ENCODE measurements at regions not wholly inside any gene's neighbourhood (a gene's known extent, or its start where the extent isn't known, plus 50 kb on each side); places are given as distances from the start of the nearest gene placed in this dataset.

DNA sequence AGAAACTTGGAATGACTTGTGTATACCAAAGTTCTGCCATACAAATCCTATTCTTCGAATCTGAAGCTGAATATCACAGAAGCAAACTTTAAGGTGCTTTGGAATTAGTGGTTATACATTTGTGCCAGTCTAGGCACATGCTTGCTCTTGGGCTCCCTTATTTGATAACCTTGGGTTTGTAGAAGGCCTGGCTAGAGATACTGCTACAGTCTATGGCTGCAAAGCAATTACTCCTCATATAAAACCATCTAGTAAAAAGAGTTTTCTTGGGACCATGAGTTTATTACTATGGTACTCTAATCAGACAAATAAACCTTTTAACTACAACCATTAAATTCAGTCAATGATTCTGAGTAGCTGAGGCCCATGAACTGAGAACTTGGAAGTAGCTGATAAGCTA is 92.5 kb upstream of the SLC13A1 start:
- no peaks in the 10 kb centered on the region for H3K27me3 Mint-ChIP-seq
- ATAC-seq (ENCODE audit: low read depth in 2 of 2) = no peak
- H3K9me3 Mint-ChIP-seq = peaks cover 2 to 12% (median 4%) of the 10 kb centered on the region in 7 donors

DNA sequence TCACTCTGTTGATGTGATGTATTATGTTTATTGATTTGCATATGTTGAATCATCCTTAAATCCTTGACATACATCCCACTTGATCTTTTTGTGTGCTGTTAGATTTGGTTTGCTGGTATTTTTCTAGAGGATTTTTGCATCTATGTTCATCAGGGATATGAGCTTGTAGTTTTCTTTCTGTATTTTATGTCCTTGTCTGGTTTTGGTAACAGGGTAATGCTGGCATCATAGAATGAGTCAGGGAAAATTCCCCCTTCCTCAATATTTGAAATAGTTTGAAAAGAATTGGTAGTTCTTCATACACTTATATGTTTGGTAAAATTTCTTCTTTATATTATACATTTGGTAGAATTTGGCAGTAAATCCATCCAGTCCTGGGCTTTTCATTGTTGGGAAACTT is 89.4 kb upstream of the SLC13A1 start:
- no peak overlapping the region for H3K4me3 Mint-ChIP-seq
- H3K27me3 Mint-ChIP-seq = no peaks in the 10 kb centered on the region
- H3K4me1 ChIP-seq (ENCODE audit: control insufficient read depth, insufficient read depth, low read length, poor library complexity, severe bottlenecking) = no peaks in the 10 kb centered on the region
- ATAC-seq (ENCODE audit: low read depth in 2 of 2) = no peak
- H3K9me3 Mint-ChIP-seq = peaks cover 2 to 12% (median 4%) of the 10 kb centered on the region in 7 donors
- no peaks in the 10 kb centered on the region for H3K36me3 ChIP-seq (ENCODE audit: control insufficient read depth, insufficient read depth, low read length)
- H3K27ac ChIP-seq (ENCODE audit: insufficient read depth, low read length, poor library complexity, severe bottlenecking) = no peak overlapping the region
- no peak overlapping the region for H3K4me3 ChIP-seq (ENCODE audit: low read depth, low read length)
- no peak overlapping the region for H3K27ac Mint-ChIP-seq
- H3K27me3 ChIP-seq (ENCODE audit: control insufficient read depth, insufficient read depth, low read length) = no peaks in the 10 kb centered on the region
- H3K9me3 ChIP-seq (ENCODE audit: control insufficient read depth in 2 of 2, low read length in 2 of 2) = no peaks in the 10 kb centered on the region
- DNase-seq = no peak
- H3K4me1 Mint-ChIP-seq = peaks cover 0 to 3% (median 0%) of the 10 kb centered on the region in 4 donors
- H3K36me3 Mint-ChIP-seq = no peaks in the 10 kb centered on the region

More for the DNA sequence above, 92.5 kb upstream of the SLC13A1 start:
- Histone ChIP-seq H3K27ac (ENCODE audit: insufficient read depth, low read length, poor library complexity, severe bottlenecking) (no peak overlapping the region), H3K4me3 (ENCODE audit: low read depth, low read length) (no peak overlapping the region), H3K27me3 (ENCODE audit: control insufficient read depth, insufficient read depth, low read length) (no peaks in the 10 kb centered on the region), H3K4me1 (ENCODE audit: control insufficient read depth, insufficient read depth, low read length, poor library complexity, severe bottlenecking) (no peaks in the 10 kb centered on the region), H3K9me3 (ENCODE audit: control insufficient read depth in 2 of 2, low read length in 2 of 2) (no peaks in the 10 kb centered on the region), H3K36me3 (ENCODE audit: control insufficient read depth, insufficient read depth, low read length) (no peaks in the 10 kb centered on the region)
- H3K27ac Mint-ChIP-seq = no peak overlapping the region
- H3K4me3 Mint-ChIP-seq = no peak overlapping the region
- no peak for DNase-seq
- no peaks in the 10 kb centered on the region for H3K36me3 Mint-ChIP-seq
- H3K4me1 Mint-ChIP-seq = peaks cover 0 to 3% (median 0%) of the 10 kb centered on the region in 4 donors

DNA sequence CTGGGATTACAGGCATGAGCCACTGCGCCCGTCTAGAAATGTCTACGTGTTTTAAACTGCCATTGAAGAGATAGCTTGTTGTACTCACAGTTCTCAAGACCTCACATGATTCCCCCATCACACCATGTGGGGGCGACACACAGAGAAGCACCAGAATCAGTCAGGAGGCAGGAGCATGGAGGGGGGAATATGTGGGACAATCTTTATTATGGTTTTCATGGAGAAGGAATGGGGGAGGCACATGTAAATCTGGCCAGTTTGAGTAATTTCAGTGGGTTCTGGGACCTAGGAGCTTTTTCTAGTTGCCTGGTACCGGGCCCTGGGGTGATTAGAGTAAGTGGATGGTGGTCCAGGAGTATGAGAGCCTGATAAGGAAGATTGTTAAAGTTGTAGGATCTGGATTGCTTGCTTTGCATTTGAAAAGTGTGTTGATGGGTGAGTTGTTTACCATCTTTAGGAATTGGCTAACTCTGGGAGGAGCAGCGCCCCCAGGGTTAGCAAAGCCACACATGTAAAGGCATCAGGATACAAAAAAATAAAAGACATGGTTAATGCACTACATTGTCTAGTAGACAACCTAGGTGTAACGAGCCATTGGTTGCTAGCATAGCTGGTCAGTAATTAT is 85.4 kb upstream of the SLC13A1 start:
- no peaks in the 10 kb centered on the region for H3K27me3 ChIP-seq (ENCODE audit: control insufficient read depth, insufficient read depth, low read length)
- H3K4me3 ChIP-seq (ENCODE audit: low read depth, low read length) = no peak overlapping the region
- Mint-ChIP-seq H3K36me3 (no peaks in the 10 kb centered on the region), H3K9me3 (peaks cover 3 to 6% (median 5%) of the 10 kb centered on the region in 7 donors), H3K27ac (no peak overlapping the region), H3K4me3 (no peak overlapping the region), H3K27me3 (no peaks in the 10 kb centered on the region), H3K4me1 (no peaks in the 10 kb centered on the region)
- no peaks in the 10 kb centered on the region for H3K36me3 ChIP-seq (ENCODE audit: control insufficient read depth, insufficient read depth, low read length)
- no peaks in the 10 kb centered on the region for H3K4me1 ChIP-seq (ENCODE audit: control insufficient read depth, insufficient read depth, low read length, poor library complexity, severe bottlenecking)
- DNase-seq (no peak), ATAC-seq (ENCODE audit: low read depth in 2 of 2) (no peak)
- H3K9me3 ChIP-seq (ENCODE audit: control insufficient read depth in 2 of 2, low read length in 2 of 2) = no peaks in the 10 kb centered on the region
- no peak overlapping the region for H3K27ac ChIP-seq (ENCODE audit: insufficient read depth, low read length, poor library complexity, severe bottlenecking)

DNA sequence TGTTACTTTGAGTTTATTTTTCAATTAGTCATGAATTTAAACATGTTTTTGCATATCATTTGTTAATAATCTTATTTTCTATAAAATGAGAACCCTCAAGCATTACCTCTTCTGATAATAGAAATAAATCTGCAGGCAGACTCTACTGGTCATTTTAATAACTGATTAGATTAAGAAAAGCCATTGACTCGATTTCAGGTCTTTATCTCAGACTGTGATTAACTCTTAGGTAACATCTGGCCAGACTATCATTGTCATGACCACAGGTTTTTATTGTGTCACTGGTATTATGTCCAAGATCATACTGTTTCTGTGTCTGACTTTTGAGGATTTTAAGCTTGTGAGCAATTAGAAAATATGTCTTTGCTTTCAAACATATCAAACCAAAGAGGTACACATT is 83.6 kb upstream of the SLC13A1 start:
- H3K36me3 Mint-ChIP-seq = no peaks in the 10 kb centered on the region
- H3K27me3 Mint-ChIP-seq = no peaks in the 10 kb centered on the region
- H3K27ac Mint-ChIP-seq = no peak overlapping the region
- ATAC-seq (ENCODE audit: low read depth in 2 of 2) = no peak
- H3K4me1 Mint-ChIP-seq = no peaks in the 10 kb centered on the region
- no peak overlapping the region for H3K4me3 Mint-ChIP-seq
- no peak overlapping the region for H3K4me3 ChIP-seq (ENCODE audit: low read depth, low read length)
- DNase-seq = no peak
- no peaks in the 10 kb centered on the region for H3K4me1 ChIP-seq (ENCODE audit: control insufficient read depth, insufficient read depth, low read length, poor library complexity, severe bottlenecking)
- no peaks in the 10 kb centered on the region for H3K36me3 ChIP-seq (ENCODE audit: control insufficient read depth, insufficient read depth, low read length)
- H3K9me3 Mint-ChIP-seq = peaks cover 0 to 6% (median 2%) of the 10 kb centered on the region in 7 donors
- H3K27ac ChIP-seq (ENCODE audit: insufficient read depth, low read length, poor library complexity, severe bottlenecking) = no peak overlapping the region
- no peaks in the 10 kb centered on the region for H3K27me3 ChIP-seq (ENCODE audit: control insufficient read depth, insufficient read depth, low read length)
- no peaks in the 10 kb centered on the region for H3K9me3 ChIP-seq (ENCODE audit: control insufficient read depth in 2 of 2, low read length in 2 of 2)

DNA sequence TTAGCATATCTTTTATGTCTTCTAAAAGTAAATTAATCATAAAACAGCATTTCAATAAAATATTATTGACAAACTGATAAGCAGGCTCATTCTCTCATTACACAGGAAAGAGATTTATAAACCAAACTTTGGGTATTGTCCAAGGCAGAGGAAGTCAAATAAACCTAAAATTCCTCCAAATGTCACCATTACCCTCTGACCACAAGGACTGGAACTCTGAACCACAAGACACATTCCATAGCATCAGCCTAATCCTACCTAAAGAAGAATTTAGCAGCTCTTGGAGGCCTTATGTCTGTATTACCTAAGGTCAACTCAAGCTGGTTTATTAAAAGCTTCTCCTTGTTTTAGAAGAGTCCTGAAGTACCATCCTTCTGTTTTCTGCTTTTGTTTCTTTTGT is 82.4 kb upstream of the SLC13A1 start:
- H3K4me3 Mint-ChIP-seq = no peak overlapping the region
- Histone ChIP-seq H3K27me3 (ENCODE audit: control insufficient read depth, insufficient read depth, low read length) (no peaks in the 10 kb centered on the region), H3K27ac (ENCODE audit: insufficient read depth, low read length, poor library complexity, severe bottlenecking) (no peak overlapping the region), H3K9me3 (ENCODE audit: control insufficient read depth in 2 of 2, low read length in 2 of 2) (no peaks in the 10 kb centered on the region), H3K36me3 (ENCODE audit: control insufficient read depth, insufficient read depth, low read length) (no peaks in the 10 kb centered on the region), H3K4me3 (ENCODE audit: low read depth, low read length) (no peak overlapping the region), H3K4me1 (ENCODE audit: control insufficient read depth, insufficient read depth, low read length, poor library complexity, severe bottlenecking) (no peaks in the 10 kb centered on the region)
- no peaks in the 10 kb centered on the region for H3K36me3 Mint-ChIP-seq
- no peaks in the 10 kb centered on the region for H3K27me3 Mint-ChIP-seq
- ATAC-seq (ENCODE audit: low read depth in 2 of 2) = no peak
- H3K4me1 Mint-ChIP-seq = no peaks in the 10 kb centered on the region
- DNase-seq = no peak
- H3K27ac Mint-ChIP-seq = no peak overlapping the region
- peaks cover 0 to 4% (median 2%) of the 10 kb centered on the region in 7 donors for H3K9me3 Mint-ChIP-seq

DNA sequence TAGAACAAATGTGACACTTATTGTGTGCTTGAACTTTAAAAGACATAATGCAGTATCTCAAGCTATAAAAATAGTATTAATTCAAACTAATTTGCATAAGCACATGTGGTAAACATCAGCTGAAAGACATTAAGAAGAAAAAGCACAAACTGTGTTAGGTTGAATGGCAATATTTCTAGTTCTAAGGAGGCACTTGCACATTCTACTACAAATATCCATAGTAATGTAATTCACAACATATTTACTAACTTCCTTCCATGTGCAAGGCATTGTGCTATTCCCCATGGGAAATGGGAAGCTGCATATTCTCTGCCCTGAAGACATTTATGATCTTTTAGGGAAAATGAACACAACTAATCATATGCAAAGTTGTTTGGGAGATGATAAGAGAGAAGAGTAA is 80.2 kb upstream of the SLC13A1 start:
- no peak for ATAC-seq (ENCODE audit: low read depth in 2 of 2)
- Mint-ChIP-seq H3K36me3 (no peaks in the 10 kb centered on the region), H3K27ac (no peak overlapping the region), H3K4me3 (no peak overlapping the region), H3K27me3 (no peaks in the 10 kb centered on the region), H3K4me1 (no peaks in the 10 kb centered on the region), H3K9me3 (peaks cover 0 to 6% (median 1%) of the 10 kb centered on the region in 7 donors)
- no peaks in the 10 kb centered on the region for H3K36me3 ChIP-seq (ENCODE audit: control insufficient read depth, insufficient read depth, low read length)
- no peaks in the 10 kb centered on the region for H3K4me1 ChIP-seq (ENCODE audit: control insufficient read depth, insufficient read depth, low read length, poor library complexity, severe bottlenecking)
- no peaks in the 10 kb centered on the region for H3K27me3 ChIP-seq (ENCODE audit: control insufficient read depth, insufficient read depth, low read length)
- H3K4me3 ChIP-seq (ENCODE audit: low read depth, low read length) = no peak overlapping the region
- DNase-seq = no peak
- no peaks in the 10 kb centered on the region for H3K9me3 ChIP-seq (ENCODE audit: control insufficient read depth in 2 of 2, low read length in 2 of 2)
- no peak overlapping the region for H3K27ac ChIP-seq (ENCODE audit: insufficient read depth, low read length, poor library complexity, severe bottlenecking)

DNA sequence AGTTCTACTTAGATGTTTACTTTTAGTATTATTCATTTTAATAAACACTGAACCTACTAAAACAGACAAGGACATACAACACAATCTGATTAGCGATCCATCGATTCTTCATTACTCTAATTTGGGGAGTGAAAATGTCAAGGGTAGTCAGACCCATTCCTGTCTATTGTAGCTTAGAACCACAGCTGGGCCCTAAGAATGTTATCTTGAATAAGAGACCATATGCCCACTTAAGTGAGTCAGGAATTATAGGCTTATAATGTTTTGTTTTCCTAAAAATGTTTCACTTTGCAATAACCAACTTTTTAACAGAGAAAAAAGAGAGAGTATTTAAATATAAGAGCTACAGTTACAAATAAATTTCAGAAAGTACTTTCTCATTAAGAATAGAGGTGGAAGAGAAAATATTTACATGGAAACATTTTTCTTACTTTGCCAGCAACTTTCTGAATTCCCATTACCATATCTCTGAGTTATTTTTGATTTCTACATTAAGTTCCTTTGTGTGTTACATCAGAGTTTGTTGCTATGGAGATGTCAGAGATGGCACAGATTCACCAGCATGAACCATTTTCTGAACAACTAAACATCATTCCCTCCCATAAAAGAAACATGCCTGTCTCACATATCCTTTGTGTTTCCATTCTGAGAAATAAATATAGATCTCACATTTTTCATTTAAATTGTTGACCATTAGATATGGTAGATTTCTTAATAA is 75.4 kb upstream of the SLC13A1 start:
- no peaks in the 10 kb centered on the region for H3K4me1 Mint-ChIP-seq
- Histone ChIP-seq H3K27ac (ENCODE audit: insufficient read depth, low read length, poor library complexity, severe bottlenecking) (no peak overlapping the region), H3K27me3 (ENCODE audit: control insufficient read depth, insufficient read depth, low read length) (no peaks in the 10 kb centered on the region), H3K4me1 (ENCODE audit: control insufficient read depth, insufficient read depth, low read length, poor library complexity, severe bottlenecking) (no peaks in the 10 kb centered on the region), H3K4me3 (ENCODE audit: low read depth, low read length) (no peak overlapping the region), H3K9me3 (ENCODE audit: control insufficient read depth in 2 of 2, low read length in 2 of 2) (no peaks in the 10 kb centered on the region), H3K36me3 (ENCODE audit: control insufficient read depth, insufficient read depth, low read length) (no peaks in the 10 kb centered on the region)
- H3K4me3 Mint-ChIP-seq = no peak overlapping the region
- ATAC-seq (ENCODE audit: low read depth in 2 of 2) (no peak), DNase-seq (no peak)
- peaks cover 0 to 10% (median 3%) of the 10 kb centered on the region in 7 donors for H3K9me3 Mint-ChIP-seq
- no peaks in the 10 kb centered on the region for H3K27me3 Mint-ChIP-seq
- H3K36me3 Mint-ChIP-seq = no peaks in the 10 kb centered on the region
- H3K27ac Mint-ChIP-seq = no peak overlapping the region

DNA sequence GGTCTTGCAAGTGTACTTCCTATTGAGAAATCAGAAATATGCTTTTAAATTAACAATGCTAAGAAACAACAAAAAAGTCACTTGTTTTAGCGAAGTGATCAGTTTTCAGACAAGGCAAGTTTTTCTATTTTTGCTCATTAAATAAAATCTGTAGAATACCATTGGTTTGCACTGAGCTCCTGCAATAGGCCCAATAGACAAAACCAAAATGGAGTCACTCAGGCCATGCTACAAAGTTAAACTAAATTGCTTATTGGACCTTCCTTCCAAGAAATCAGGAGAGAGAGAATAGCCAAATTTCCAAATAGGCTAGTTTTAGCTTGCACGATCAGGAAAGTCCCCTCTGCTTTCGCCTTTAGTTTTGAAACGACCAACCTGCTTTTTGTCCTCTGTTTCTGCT is 73.4 kb upstream of the SLC13A1 start:
- Histone ChIP-seq H3K4me3 (ENCODE audit: low read depth, low read length) (no peak overlapping the region), H3K27ac (ENCODE audit: insufficient read depth, low read length, poor library complexity, severe bottlenecking) (no peak overlapping the region), H3K9me3 (ENCODE audit: control insufficient read depth in 2 of 2, low read length in 2 of 2) (no peaks in the 10 kb centered on the region), H3K4me1 (ENCODE audit: control insufficient read depth, insufficient read depth, low read length, poor library complexity, severe bottlenecking) (no peaks in the 10 kb centered on the region), H3K27me3 (ENCODE audit: control insufficient read depth, insufficient read depth, low read length) (no peaks in the 10 kb centered on the region), H3K36me3 (ENCODE audit: control insufficient read depth, insufficient read depth, low read length) (no peaks in the 10 kb centered on the region)
- Mint-ChIP-seq H3K36me3 (no peaks in the 10 kb centered on the region), H3K9me3 (peaks cover 0 to 13% (median 3%) of the 10 kb centered on the region in 7 donors), H3K27ac (no peak overlapping the region), H3K4me1 (no peaks in the 10 kb centered on the region), H3K27me3 (no peaks in the 10 kb centered on the region), H3K4me3 (no peak overlapping the region)
- DNase-seq (no peak), ATAC-seq (ENCODE audit: low read depth in 2 of 2) (no peak)
